Lower leg skin (tissue), 4 donors: ENCODE measurements at regions not wholly inside any gene's neighbourhood (a gene's known extent, or its start where the extent isn't known, plus 50 kb on each side); places are given as distances from the start of the nearest gene placed in this dataset.

Experiments used
- DNase-seq, 2 donors: peaks; one replicate each; pipeline ENCODE4 v3.0.0-alpha.2; 2019; ENCODE audit warnings: low spot score in 2 of 2
- H3K4me3 ChIP-seq: fragments of 200-600 bp; sonication (generic); 2 replicates; pipeline ENCODE4 v1.5.1; 2017; ENCODE audit warnings: mild to moderate bottlenecking, low read depth; ENCODE audit not compliant: poor library complexity, severe bottlenecking
- CTCF ChIP-seq, 3 donors: fragments of 450-650 bp; IDR thresholded peaks; one replicate each; pipeline ENCODE4 v1.5.1; 2016; ENCODE audit warnings: antibody characterized with exemption in 3 of 3, mild to moderate bottlenecking in 3 of 3, moderate library complexity in 2 of 3
- POLR2A ChIP-seq, 2 donors: fragments of 450-650 bp; IDR thresholded peaks; one replicate each; pipeline ENCODE4 v1.6.1; 2016 to 2017; ENCODE audit warnings: antibody characterized with exemption in 2 of 2, mild to moderate bottlenecking in 1 of 2, moderate library complexity in 1 of 2
- WGBS, 2 donors: methylation state at CpG; one replicate each; pipeline ENCODE4 v1.1.5; 2018; 5-methylcytosine and 5-hydroxymethylcytosine counted together
- intact Hi-C: fragments of 100-400 bp; cut with DNase I; formaldehyde crosslinking; loops from one replicate; pipeline ENCODE4 v1.15.0; 2023; ENCODE audit warnings: low total_unique reads

- WGBS, 2 donors, result 81 to 87% methylated on average over 5 of the region's 5 CpGs
- no peak for DNase-seq
- no peak for TF ChIP-seq CTCF (IDR thresholded peaks at IDR 0.05)
- H3K4me3 ChIP-seq, result no peak overlapping the region
- intact Hi-C loops, result no loop called here
Observed at GRCh38 chr9:36736648-36737047, 164.0 kb downstream of the MELK start.

- DNase-seq, result no peak
- 63 to 68% methylated on average over 11 of the region's 11 CpGs for WGBS, 2 donors
- H3K4me3 ChIP-seq, result no peak overlapping the region
- TF ChIP-seq CTCF (IDR thresholded peaks at IDR 0.05), result no peak
- no peak for TF ChIP-seq POLR2A (IDR thresholded peaks at IDR 0.05)
- intact Hi-C loops, result no loop called here
Observed at GRCh38 chr9:36738318-36738976, 165.8 kb downstream of the MELK start.

- DNase-seq, result no peak
Observed at GRCh38 chr9:36739373-36740116, 166.8 kb downstream of the MELK start.

GRCh38 chr9:36742264-36742663 is 169.6 kb downstream of the MELK start:
- 37 to 51% methylated on average over 5 of the region's 5 CpGs for WGBS, 2 donors
- no peak for DNase-seq
- intact Hi-C loops, result no loop called here

More at GRCh38 chr9:36739373-36740116, 166.8 kb downstream of the MELK start:
- no peak overlapping the region for H3K4me3 ChIP-seq
- intact Hi-C loops, result no loop called here
- WGBS, 2 donors, result 16 to 20% methylated on average over 32 to 37 of the region's 47 CpGs
- TF ChIP-seq CTCF (IDR thresholded peaks at IDR 0.05) (no peak), POLR2A (IDR thresholded peaks at IDR 0.05) (no peak)

GRCh38 chr9:36744678-36745077 is 172.0 kb downstream of the MELK start:
- TF ChIP-seq CTCF (IDR thresholded peaks at IDR 0.05) (no peak), POLR2A (IDR thresholded peaks at IDR 0.05) (no peak)
- 50 to 64% methylated on average over 3 of the region's 3 CpGs for WGBS, 2 donors
- no peak overlapping the region for H3K4me3 ChIP-seq
- intact Hi-C loops, result no loop called here
- DNase-seq, result no peak

More at GRCh38 chr9:36742264-36742663, 169.6 kb downstream of the MELK start:
- no peak for TF ChIP-seq POLR2A (IDR thresholded peaks at IDR 0.05)
- no peak for TF ChIP-seq CTCF (IDR thresholded peaks at IDR 0.05)
- no peak overlapping the region for H3K4me3 ChIP-seq
